ENCODE measurements at regions not wholly inside any gene's neighbourhood (a gene's known extent, or its start where the extent isn't known, plus 50 kb on each side); places are given as distances from the start of the nearest gene placed in this dataset.

DNA sequence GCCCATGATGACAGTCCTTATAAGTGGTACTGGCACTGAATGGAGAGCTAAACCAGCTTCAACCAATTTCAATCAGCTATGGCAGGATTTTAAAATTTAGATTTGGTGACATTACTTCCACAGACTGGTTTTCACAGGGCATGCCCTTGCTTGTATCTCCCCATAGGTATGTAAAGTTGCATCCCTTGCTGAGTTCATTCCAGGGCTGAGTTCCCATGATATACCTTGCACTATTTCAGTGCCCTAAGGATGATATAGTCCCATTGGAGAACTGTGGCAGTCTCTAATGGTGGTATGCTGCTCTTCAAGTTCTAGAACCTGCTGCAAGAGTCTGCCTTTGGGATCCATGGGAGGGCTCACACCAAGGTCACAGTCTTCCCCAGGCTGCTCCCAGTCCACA lies 232.7 kb upstream of the MOCS1 start:
- Histone ChIP-seq H3K27ac (no peak overlapping the region), H3K9me3 (no peaks in the 10 kb centered on the region), H3K4me3 (no peak overlapping the region), H3K27me3 (no peaks in the 10 kb centered on the region), H3K36me3 (no peaks in the 10 kb centered on the region), H3K4me1 (no peaks in the 10 kb centered on the region)
- no peak for DNase-seq
- TF ChIP-seq POLR2A (IDR thresholded peaks at IDR 0.05): no peak
- no peak for TF ChIP-seq CTCF (IDR thresholded peaks at IDR 0.05)
- intact Hi-C loops (cut with DNase I; ENCODE audit: low total_unique reads): no loop called here

DNA sequence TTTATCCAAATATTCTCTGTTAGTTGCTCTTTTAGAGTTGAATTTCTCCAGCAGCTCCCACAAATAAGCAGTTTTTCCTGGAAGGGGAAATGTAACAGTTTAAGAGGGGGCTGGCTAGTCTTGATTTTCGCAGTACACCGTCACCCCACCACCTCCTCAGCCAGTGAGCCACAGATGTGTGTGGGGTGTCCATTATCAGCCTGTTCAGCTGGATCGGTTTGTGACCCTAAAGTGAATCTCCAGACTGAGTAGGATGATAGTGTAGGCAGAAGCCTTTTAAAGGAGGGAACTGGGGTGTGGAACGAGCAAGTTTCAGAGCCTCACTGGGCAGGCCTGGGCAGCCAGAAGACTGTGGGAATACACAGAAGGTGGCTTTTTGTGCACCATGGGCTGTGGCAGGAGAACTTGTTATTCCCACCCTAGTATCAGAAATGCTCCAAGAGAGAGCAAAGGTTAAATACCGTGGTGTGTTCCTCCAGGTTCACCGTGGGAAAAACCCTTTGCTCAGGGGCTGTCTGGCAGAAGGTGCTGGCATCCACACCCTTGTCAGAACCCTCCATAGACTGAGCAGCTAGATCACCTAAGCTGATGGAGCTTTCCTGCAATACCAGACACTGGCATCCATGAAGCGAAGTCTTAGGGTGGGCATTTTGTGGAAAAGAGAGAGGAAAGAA lies 230.9 kb upstream of the MOCS1 start:
- Histone ChIP-seq H3K4me3 (no peak overlapping the region), H3K4me1 (no peaks in the 10 kb centered on the region), H3K27me3 (no peaks in the 10 kb centered on the region), H3K36me3 (no peaks in the 10 kb centered on the region), H3K27ac (no peak overlapping the region), H3K9me3 (no peaks in the 10 kb centered on the region)
- TF ChIP-seq POLR2A (IDR thresholded peaks at IDR 0.05) (no peak), CTCF (IDR thresholded peaks at IDR 0.05) (no peak)
- no peak for DNase-seq
- intact Hi-C loops (cut with DNase I; ENCODE audit: low total_unique reads): no loop called here

DNA sequence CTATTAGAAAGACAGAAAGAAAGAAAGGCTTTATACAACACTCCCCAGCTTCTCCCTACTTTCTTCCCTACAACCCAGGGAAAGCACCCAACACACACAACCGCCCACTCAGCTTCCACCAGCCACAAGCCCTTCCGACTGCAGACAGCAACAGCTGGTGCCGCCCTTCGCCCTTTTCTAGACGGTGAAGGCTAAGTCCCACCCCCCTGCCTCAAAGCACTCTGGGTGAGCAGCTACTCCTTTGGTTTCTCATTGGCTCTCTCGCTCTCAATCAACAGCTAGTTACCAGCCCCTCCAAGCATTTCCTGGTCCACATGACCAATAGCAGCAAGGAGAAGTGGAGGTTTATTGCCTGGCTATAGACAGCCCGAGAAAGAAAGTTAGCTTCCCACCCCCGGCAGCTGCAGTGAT lies 230.1 kb upstream of the MOCS1 start:
- Histone ChIP-seq H3K27ac (no peak overlapping the region), H3K27me3 (no peaks in the 10 kb centered on the region), H3K36me3 (no peaks in the 10 kb centered on the region), H3K9me3 (no peaks in the 10 kb centered on the region), H3K4me1 (no peaks in the 10 kb centered on the region), H3K4me3 (no peak overlapping the region)
- DNase-seq: peak; percentile 13 to 50
- TF ChIP-seq POLR2A (IDR thresholded peaks at IDR 0.05) (no peak), CTCF (IDR thresholded peaks at IDR 0.05) (no peak)
- intact Hi-C loops (cut with DNase I; ENCODE audit: low total_unique reads): no loop called here

DNA sequence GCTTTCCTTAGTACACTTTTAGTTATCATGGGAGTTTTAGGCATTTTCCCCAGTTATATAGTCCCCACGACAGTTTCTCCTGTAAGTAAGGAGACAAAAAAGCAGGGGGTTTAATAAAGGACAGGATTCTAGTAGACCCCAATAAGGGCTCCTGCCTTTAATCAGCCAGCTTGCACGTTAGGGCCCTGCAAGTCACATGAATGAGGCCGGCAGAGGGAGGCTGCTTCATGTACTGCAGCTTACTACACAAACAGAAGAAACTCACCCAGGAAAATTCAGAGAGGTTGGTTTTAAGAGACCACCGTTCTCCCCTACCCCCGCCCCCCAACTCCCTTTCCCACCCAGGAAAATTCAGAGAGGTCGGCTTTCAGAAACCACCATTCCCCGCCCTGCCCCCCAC lies 229.7 kb upstream of the MOCS1 start:
- Histone ChIP-seq H3K4me1 (no peaks in the 10 kb centered on the region), H3K27me3 (no peaks in the 10 kb centered on the region), H3K4me3 (no peak overlapping the region), H3K27ac (no peak overlapping the region), H3K36me3 (no peaks in the 10 kb centered on the region), H3K9me3 (no peaks in the 10 kb centered on the region)
- no peak for DNase-seq
- TF ChIP-seq POLR2A (IDR thresholded peaks at IDR 0.05) (no peak), CTCF (IDR thresholded peaks at IDR 0.05) (no peak)
- intact Hi-C loops (cut with DNase I; ENCODE audit: low total_unique reads): no loop called here

DNA sequence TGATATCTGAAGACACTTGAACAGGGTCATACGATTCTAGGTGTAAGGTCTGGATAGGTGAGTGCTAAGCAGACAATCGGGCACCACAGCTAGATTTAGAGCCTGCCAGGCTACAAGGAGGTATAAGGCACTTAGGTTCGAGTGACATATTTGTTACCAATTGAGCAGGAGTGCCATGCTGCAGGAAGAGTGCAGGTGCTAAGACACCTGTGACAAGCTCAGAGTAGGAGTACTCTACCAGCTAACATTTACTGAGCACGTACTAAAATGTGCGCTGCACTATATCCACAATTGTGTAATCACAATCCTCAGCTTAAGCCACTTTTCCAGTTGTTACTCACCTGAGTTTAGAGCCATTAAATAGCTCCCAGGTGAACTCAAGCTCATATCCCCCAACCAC lies 227.8 kb upstream of the MOCS1 start:
- intact Hi-C loops (cut with DNase I; ENCODE audit: low total_unique reads): no loop called here
- no peaks in the 10 kb centered on the region for H3K9me3 ChIP-seq
- H3K4me3 ChIP-seq: no peak overlapping the region
- no peaks in the 10 kb centered on the region for H3K36me3 ChIP-seq
- no peak overlapping the region for H3K27ac ChIP-seq
- H3K4me1 ChIP-seq: no peaks in the 10 kb centered on the region
- TF ChIP-seq CTCF (IDR thresholded peaks at IDR 0.05) (no peak), POLR2A (IDR thresholded peaks at IDR 0.05) (no peak)
- no peak for DNase-seq
- no peaks in the 10 kb centered on the region for H3K27me3 ChIP-seq
